ENCODE measurements at regions not wholly inside any gene's neighbourhood (a gene's known extent, or its start where the extent isn't known, plus 50 kb on each side); places are given as distances from the start of the nearest gene placed in this dataset.
"Not testable (repeated sequence)": the region's sequence is repeated elsewhere in the genome, so short reads cannot be mapped to it uniquely, and the experiment has no call there.

- no peaks in the 10 kb centered on the region for H3K4me1 Mint-ChIP-seq (ENCODE audit: low read depth)
- no peak for DNase-seq (ENCODE audit: low spot score)
- intact Hi-C loops (cut with micrococcal nuclease): no loop called here
- no peaks in the 10 kb centered on the region for H3K27me3 Mint-ChIP-seq (ENCODE audit: insufficient read depth)
- no peak overlapping the region for H3K4me3 Mint-ChIP-seq
- no peaks in the 10 kb centered on the region for H3K36me3 Mint-ChIP-seq (ENCODE audit: low read depth)
- no peaks in the 10 kb centered on the region for H3K9me3 Mint-ChIP-seq
- H3K27ac Mint-ChIP-seq: no peak overlapping the region
Measured at GRCh38 chr6:48959251-48960060, 503.6 kb downstream of the MMUT start.

GRCh38 chr6:48957781-48958180 lies 505.3 kb downstream of the MMUT start:
- Mint-ChIP-seq H3K36me3 (ENCODE audit: low read depth) (no peaks in the 10 kb centered on the region), H3K4me3 (no peak overlapping the region), H3K27me3 (ENCODE audit: insufficient read depth) (no peaks in the 10 kb centered on the region), H3K27ac (no peak overlapping the region), H3K9me3 (peaks cover 4% of the 10 kb centered on the region), H3K4me1 (ENCODE audit: low read depth) (no peaks in the 10 kb centered on the region)
- no peak for DNase-seq (ENCODE audit: low spot score)
- intact Hi-C loops (cut with micrococcal nuclease): no loop called here

- no peaks in the 10 kb centered on the region for H3K27me3 Mint-ChIP-seq (ENCODE audit: insufficient read depth)
- H3K4me1 Mint-ChIP-seq (ENCODE audit: low read depth): no peaks in the 10 kb centered on the region
- H3K4me3 Mint-ChIP-seq: no peak overlapping the region
- intact Hi-C loops (cut with micrococcal nuclease): no loop called here
- H3K27ac Mint-ChIP-seq: no peak overlapping the region
- DNase-seq (ENCODE audit: low spot score): no peak
- H3K36me3 Mint-ChIP-seq (ENCODE audit: low read depth): no peaks in the 10 kb centered on the region
- peaks cover 4% of the 10 kb centered on the region for H3K9me3 Mint-ChIP-seq
Measured at GRCh38 chr6:48951917-48952316, 511.1 kb downstream of the MMUT start.

GRCh38 chr6:48944276-48944675 lies 518.8 kb downstream of the MMUT start:
- H3K27me3 Mint-ChIP-seq (ENCODE audit: insufficient read depth); H3K27ac Mint-ChIP-seq; H3K4me1 Mint-ChIP-seq (ENCODE audit: low read depth); H3K36me3 Mint-ChIP-seq (ENCODE audit: low read depth); H3K4me3 Mint-ChIP-seq; DNase-seq (ENCODE audit: low spot score); intact Hi-C loops (cut with micrococcal nuclease); H3K9me3 Mint-ChIP-seq: not testable (repeated sequence)

- Mint-ChIP-seq H3K36me3 (ENCODE audit: low read depth) (no peaks in the 10 kb centered on the region), H3K27me3 (ENCODE audit: insufficient read depth) (no peaks in the 10 kb centered on the region)
Measured at GRCh38 chr6:48933136-48933535, 529.9 kb downstream of the MMUT start.

GRCh38 chr6:48928937-48929336 lies 534.1 kb downstream of the MMUT start:
- intact Hi-C loops (cut with micrococcal nuclease): no loop called here
- no peak overlapping the region for H3K27ac Mint-ChIP-seq
- H3K4me3 Mint-ChIP-seq: no peak overlapping the region
- no peaks in the 10 kb centered on the region for H3K9me3 Mint-ChIP-seq
- H3K4me1 Mint-ChIP-seq (ENCODE audit: low read depth): no peaks in the 10 kb centered on the region
- H3K27me3 Mint-ChIP-seq (ENCODE audit: insufficient read depth): no peaks in the 10 kb centered on the region
- no peak for DNase-seq (ENCODE audit: low spot score)
- no peaks in the 10 kb centered on the region for H3K36me3 Mint-ChIP-seq (ENCODE audit: low read depth)

More at GRCh38 chr6:48933136-48933535, 529.9 kb downstream of the MMUT start:
- Mint-ChIP-seq H3K27ac (no peak overlapping the region), H3K4me1 (ENCODE audit: low read depth) (no peaks in the 10 kb centered on the region), H3K4me3 (no peak overlapping the region), H3K9me3 (peaks cover 4% of the 10 kb centered on the region)
- no peak for DNase-seq (ENCODE audit: low spot score)
- intact Hi-C loops (cut with micrococcal nuclease): no loop called here

GRCh38 chr6:48922837-48923236 lies 540.2 kb downstream of the MMUT start:
- Mint-ChIP-seq H3K27ac (no peak overlapping the region), H3K27me3 (ENCODE audit: insufficient read depth) (no peaks in the 10 kb centered on the region), H3K36me3 (ENCODE audit: low read depth) (no peaks in the 10 kb centered on the region), H3K4me3 (no peak overlapping the region), H3K9me3 (no peaks in the 10 kb centered on the region), H3K4me1 (ENCODE audit: low read depth) (no peaks in the 10 kb centered on the region)
- DNase-seq (ENCODE audit: low spot score): no peak
- intact Hi-C loops (cut with micrococcal nuclease): no loop called here

GRCh38 chr6:48919555-48919954 lies 543.5 kb downstream of the MMUT start:
- Mint-ChIP-seq H3K27me3 (ENCODE audit: insufficient read depth) (no peaks in the 10 kb centered on the region), H3K4me1 (ENCODE audit: low read depth) (no peaks in the 10 kb centered on the region), H3K27ac (no peak overlapping the region), H3K9me3 (no peaks in the 10 kb centered on the region), H3K36me3 (ENCODE audit: low read depth) (no peaks in the 10 kb centered on the region), H3K4me3 (no peak overlapping the region)
- intact Hi-C loops (cut with micrococcal nuclease): no loop called here
- DNase-seq (ENCODE audit: low spot score): no peak

- intact Hi-C loops (cut with micrococcal nuclease): no loop called here
- no peak overlapping the region for H3K27ac Mint-ChIP-seq
- no peaks in the 10 kb centered on the region for H3K4me1 Mint-ChIP-seq (ENCODE audit: low read depth)
- no peak overlapping the region for H3K4me3 Mint-ChIP-seq
- no peaks in the 10 kb centered on the region for H3K9me3 Mint-ChIP-seq
- H3K27me3 Mint-ChIP-seq (ENCODE audit: insufficient read depth): no peaks in the 10 kb centered on the region
- H3K36me3 Mint-ChIP-seq (ENCODE audit: low read depth): no peaks in the 10 kb centered on the region
- no peak for DNase-seq (ENCODE audit: low spot score)
Measured at GRCh38 chr6:48917233-48917632, 545.8 kb downstream of the MMUT start.

- H3K4me1 Mint-ChIP-seq (ENCODE audit: low read depth): no peaks in the 10 kb centered on the region
- H3K27ac Mint-ChIP-seq: no peak overlapping the region
- intact Hi-C loops (cut with micrococcal nuclease): no loop called here
- no peak for DNase-seq (ENCODE audit: low spot score)
- H3K36me3 Mint-ChIP-seq (ENCODE audit: low read depth): no peaks in the 10 kb centered on the region
- no peaks in the 10 kb centered on the region for H3K9me3 Mint-ChIP-seq
- H3K27me3 Mint-ChIP-seq (ENCODE audit: insufficient read depth): no peaks in the 10 kb centered on the region
- no peak overlapping the region for H3K4me3 Mint-ChIP-seq
Measured at GRCh38 chr6:48916607-48917006, 546.4 kb downstream of the MMUT start.

- DNase-seq (ENCODE audit: low spot score): no peak
- Mint-ChIP-seq H3K9me3 (no peaks in the 10 kb centered on the region), H3K27ac (no peak overlapping the region), H3K36me3 (ENCODE audit: low read depth) (no peaks in the 10 kb centered on the region), H3K4me3 (no peak overlapping the region), H3K4me1 (ENCODE audit: low read depth) (no peaks in the 10 kb centered on the region), H3K27me3 (ENCODE audit: insufficient read depth) (no peaks in the 10 kb centered on the region)
- intact Hi-C loops (cut with micrococcal nuclease): no loop called here
Measured at GRCh38 chr6:48915591-48915990, 547.5 kb downstream of the MMUT start.

GRCh38 chr6:48912503-48912902 lies 550.5 kb downstream of the MMUT start:
- H3K4me3 Mint-ChIP-seq: no peak overlapping the region
- no peaks in the 10 kb centered on the region for H3K9me3 Mint-ChIP-seq
- intact Hi-C loops (cut with micrococcal nuclease): no loop called here
- H3K27ac Mint-ChIP-seq: no peak overlapping the region
- no peak for DNase-seq (ENCODE audit: low spot score)
- H3K36me3 Mint-ChIP-seq (ENCODE audit: low read depth): no peaks in the 10 kb centered on the region
- H3K4me1 Mint-ChIP-seq (ENCODE audit: low read depth): no peaks in the 10 kb centered on the region
- H3K27me3 Mint-ChIP-seq (ENCODE audit: insufficient read depth): no peaks in the 10 kb centered on the region

- Mint-ChIP-seq H3K36me3 (ENCODE audit: low read depth) (no peaks in the 10 kb centered on the region), H3K4me3 (no peak overlapping the region), H3K4me1 (ENCODE audit: low read depth) (no peaks in the 10 kb centered on the region), H3K27ac (no peak overlapping the region), H3K9me3 (no peaks in the 10 kb centered on the region), H3K27me3 (ENCODE audit: insufficient read depth) (no peaks in the 10 kb centered on the region)
- intact Hi-C loops (cut with micrococcal nuclease): no loop called here
- DNase-seq (ENCODE audit: low spot score): no peak
Measured at GRCh38 chr6:48904809-48905208, 558.2 kb downstream of the MMUT start.

- intact Hi-C loops (cut with micrococcal nuclease): no loop called here
- no peak for DNase-seq (ENCODE audit: low spot score)
- no peaks in the 10 kb centered on the region for H3K9me3 Mint-ChIP-seq
- no peak overlapping the region for H3K4me3 Mint-ChIP-seq
- no peaks in the 10 kb centered on the region for H3K4me1 Mint-ChIP-seq (ENCODE audit: low read depth)
- no peaks in the 10 kb centered on the region for H3K27me3 Mint-ChIP-seq (ENCODE audit: insufficient read depth)
- H3K27ac Mint-ChIP-seq: no peak overlapping the region
- no peaks in the 10 kb centered on the region for H3K36me3 Mint-ChIP-seq (ENCODE audit: low read depth)
Measured at GRCh38 chr6:48894469-48894868, 568.6 kb downstream of the MMUT start.

Data from activated T-helper 1 cell treated with anti-CD3 and anti-CD28 coated beads, Interleukin-12 subunit alpha, Interleukin-12 subunit beta, Interleukin-2, Interleukin-4 antibody, amounts not matched to agents 30 ng/mL and 10 ng/mL and 1 ng/mL, durations not matched to agents 14 hours and 24 hours and 36 hours (primary cell).